GM18511 (cell line): ENCODE measurements at regions not wholly inside any gene's neighbourhood (a gene's known extent, or its start where the extent isn't known, plus 50 kb on each side); places are given as distances from the start of the nearest gene placed in this dataset.

ENCODE experiments used
- ATAC-seq: cut with Tn5 transposase; IDR thresholded peaks from one replicate; pipeline ENCODE4 v1.9.1; 2021; ENCODE audit warnings: mild to moderate bottlenecking, moderate library complexity; ENCODE audit not compliant: unreplicated experiment

DNA sequence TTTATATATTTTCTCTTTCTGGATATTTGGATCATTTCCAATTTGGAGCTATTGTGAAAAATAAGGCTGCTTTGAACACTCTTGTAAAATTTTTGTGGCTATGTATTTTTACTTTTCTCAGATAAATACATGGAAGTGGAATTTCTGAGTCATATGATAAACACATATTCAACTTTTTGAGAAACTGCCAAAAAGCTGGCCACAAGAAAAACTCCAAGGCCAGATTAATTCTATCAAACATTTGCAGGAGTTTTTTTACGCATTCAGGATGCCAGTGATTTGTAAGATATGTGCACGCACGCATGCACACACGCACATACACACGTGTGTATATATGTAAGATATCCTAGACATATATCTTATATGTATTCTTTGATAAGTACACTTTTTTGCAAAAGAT is 477.5 kb upstream of the SPHKAP start:
- ATAC-seq: no peak

GRCh38 chr2:228657807-228658402 is 476.4 kb upstream of the SPHKAP start:
- ATAC-seq: no peak

DNA sequence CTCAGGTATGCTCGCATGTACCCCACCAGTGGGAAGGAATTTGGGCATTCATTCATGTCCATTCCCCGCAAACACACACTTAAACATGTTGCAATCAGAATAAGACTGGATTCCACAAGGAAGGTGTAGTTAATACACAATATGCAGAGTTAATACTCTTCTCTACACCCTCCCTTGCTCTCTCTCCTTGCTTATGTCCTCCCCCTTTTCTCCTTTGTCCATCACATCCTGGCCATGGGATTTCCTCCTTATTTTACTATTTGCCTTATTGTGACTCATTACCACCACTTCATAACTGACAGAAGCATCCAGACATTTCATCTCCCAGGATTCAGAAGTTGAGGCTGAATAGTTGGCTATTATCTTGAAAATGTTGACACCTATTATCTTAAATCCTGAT is 473.8 kb upstream of the SPHKAP start:
- ATAC-seq: no peak

- no peak for ATAC-seq
Observed at GRCh38 chr2:228654707-228655106, 473.2 kb upstream of the SPHKAP start.

DNA sequence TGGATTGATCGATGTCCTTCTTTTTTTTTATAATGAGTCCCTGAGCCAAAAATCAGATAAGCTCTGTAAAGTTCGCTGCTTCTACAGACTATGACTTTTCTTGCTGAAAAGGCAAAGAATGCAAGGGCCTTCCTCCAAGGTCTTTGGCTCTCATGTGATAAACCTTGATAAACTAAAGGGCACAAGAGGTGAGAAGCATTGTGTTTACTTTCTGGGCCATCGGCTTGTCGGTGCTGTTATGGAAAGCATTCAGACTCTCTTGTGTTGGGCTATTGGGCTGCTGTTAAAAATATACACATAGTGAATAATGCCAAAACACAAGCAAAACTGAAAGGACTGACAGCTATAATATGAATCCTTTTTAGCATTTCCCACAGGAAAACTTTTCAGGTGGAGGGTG is 472.4 kb upstream of the SPHKAP start:
- ATAC-seq: no peak

- ATAC-seq: no peak
Observed at GRCh38 chr2:228652366-228652765, 470.9 kb upstream of the SPHKAP start.

DNA sequence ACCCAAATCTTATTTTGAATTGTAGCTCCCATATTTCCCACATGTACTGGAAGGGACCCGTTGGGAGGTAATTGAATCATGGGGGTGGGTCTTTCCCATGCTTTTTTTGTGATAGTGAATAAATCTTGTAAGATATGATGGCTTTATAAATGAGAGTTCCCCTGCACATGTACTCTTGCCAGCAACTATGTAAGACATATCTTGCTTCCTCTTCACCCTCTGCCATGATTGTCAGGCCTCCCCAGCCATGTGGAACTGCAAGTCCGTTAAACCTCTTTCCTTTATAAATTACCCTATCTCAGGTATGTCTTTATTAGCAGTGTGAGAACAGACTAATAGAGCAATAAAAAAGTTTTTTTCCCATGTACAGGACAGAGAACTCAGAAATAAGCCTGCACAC is 468.4 kb upstream of the SPHKAP start:
- no peak for ATAC-seq

- ATAC-seq: no peak
Observed at GRCh38 chr2:228649447-228649846, 468.0 kb upstream of the SPHKAP start.

DNA sequence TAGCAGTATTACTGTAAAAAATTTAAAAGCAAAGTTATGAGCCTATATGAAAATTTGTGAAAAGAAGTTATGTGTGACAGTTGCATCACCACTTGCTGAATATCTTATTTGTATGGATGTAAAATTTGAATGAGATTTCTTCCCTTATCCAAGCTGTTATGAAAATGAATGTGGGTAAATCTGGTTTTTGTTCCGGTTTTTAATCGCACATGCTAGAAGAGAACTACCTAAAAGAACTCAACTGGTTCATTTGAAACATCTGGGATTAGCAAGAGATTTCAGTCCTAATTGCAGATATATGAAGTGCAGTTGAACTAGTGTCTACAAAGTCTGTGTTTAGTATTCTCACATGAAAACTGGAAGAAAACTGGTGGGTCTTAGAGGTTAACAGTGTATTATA is 467.1 kb upstream of the SPHKAP start:
- no peak for ATAC-seq

DNA sequence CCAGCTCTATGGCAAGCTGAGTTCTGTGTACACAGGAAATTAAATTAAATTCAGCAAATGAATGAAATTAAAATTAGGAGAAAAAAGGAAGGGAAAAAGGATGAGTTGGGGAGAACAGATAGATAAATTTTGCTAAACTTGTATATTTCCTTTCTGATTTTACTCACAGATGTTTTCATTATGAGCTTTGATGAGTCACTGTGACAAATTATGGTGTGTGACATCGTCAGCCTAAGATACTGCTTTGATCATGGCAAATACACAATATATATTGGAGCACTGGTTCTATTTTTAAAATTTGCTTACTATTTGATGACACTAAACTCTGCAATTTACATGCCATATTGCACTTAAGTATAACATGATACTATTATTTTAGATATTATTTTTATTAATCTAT is 464.6 kb upstream of the SPHKAP start:
- ATAC-seq: no peak

- ATAC-seq: no peak
Observed at GRCh38 chr2:228644199-228644598, 462.7 kb upstream of the SPHKAP start.

DNA sequence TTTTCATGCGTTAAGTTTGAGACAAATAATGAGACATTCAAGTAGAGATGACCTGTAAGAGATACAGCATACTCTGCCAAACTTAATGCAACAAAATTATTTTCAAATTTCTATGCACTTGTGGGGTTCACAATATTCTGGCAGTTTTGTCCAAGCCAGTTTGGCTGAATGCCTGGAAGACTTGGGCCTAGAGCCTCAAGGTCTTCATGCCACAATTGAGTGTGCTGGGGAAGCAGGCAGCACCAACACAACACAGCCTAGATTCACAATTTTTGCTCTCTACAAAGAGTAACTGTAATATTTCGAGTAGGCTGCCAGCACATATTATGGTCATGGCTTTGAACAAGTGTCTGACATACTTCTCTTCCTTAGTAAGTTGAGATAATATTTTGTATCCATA is 461.4 kb upstream of the SPHKAP start:
- ATAC-seq: no peak

DNA sequence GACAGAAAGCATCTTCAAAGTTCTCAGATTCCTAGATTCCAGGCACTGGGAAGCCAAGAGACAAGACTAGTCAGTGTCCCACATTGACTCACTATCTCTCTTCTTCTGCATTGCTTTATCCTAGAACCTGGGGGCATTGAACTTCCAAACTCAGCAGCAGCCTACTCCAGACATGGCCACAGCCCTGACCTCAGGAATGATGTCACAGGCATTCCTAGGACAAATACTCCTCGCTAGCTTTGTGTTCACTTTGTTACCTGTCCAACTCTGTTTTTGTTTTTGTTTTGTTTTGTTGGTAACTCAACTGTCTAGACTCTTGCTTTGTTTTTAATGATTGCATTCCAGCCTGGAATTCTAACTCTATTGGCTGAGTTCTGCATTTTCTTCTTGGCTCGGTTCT is 449.3 kb upstream of the SPHKAP start:
- no peak for ATAC-seq

DNA sequence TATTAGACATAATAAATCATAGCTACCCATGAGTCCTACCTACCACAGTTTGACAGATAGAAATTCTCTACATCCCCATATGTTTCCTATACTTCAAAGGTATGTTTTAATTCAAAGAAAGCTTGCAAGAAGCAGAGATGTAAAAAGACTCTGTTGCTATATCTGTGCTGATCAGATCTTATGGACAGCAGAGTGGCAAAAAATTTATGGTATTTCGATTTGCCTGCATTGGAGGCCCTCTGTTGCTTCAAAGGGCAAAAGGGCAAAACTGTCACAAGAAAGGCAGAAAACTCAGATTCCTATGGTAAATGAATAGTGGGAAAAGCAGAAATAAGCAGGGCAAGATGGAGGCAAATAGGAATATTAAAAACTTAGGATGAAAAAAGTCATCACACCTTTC is 447.8 kb upstream of the SPHKAP start:
- no peak for ATAC-seq

- ATAC-seq: no peak
Observed at GRCh38 chr2:228628682-228629081, 447.2 kb upstream of the SPHKAP start.

GRCh38 chr2:228627510-228627909 is 446.0 kb upstream of the SPHKAP start:
- ATAC-seq: no peak

- no peak for ATAC-seq
Observed at GRCh38 chr2:228625481-228625880, 444.0 kb upstream of the SPHKAP start.

- no peak for ATAC-seq
Observed at GRCh38 chr2:228624733-228625132, 443.2 kb upstream of the SPHKAP start.

GRCh38 chr2:228615496-228615895 is 434.0 kb upstream of the SPHKAP start:
- ATAC-seq: no peak

- ATAC-seq: no peak
Observed at GRCh38 chr2:228614741-228615140, 433.3 kb upstream of the SPHKAP start.

DNA sequence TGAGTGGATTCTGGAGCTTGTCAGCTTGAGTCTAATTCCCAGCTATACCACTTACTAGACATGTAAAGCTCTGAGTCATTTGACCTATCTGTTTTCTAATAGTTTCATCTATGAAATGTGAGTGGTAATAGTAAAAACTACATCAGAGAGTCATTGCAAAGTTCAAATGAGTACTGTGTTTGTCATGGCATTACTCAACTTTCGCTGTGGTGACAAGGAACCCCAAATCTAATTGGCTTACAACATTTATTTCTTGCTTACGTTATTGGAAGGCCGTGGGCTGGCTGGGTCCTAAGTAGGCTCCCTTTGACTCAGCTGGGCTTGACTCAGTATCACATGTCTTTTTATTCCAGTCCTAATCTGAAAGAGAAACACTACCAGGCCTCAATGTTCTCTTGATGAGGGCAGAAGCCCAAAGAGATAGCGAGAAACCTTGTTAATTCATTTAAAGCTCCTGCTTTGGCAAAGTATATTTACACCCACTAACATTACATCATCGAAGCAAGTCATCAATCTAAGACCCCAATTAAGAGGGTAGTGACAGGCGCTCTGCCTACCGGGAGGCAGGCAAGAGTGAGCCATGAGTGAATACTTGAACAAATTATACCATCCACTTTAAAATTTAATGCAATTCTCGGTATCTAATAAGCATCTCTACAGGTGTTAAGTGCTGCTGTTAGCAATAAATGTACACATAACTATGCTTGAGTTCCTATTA is 431.8 kb upstream of the SPHKAP start:
- ATAC-seq: no peak

DNA sequence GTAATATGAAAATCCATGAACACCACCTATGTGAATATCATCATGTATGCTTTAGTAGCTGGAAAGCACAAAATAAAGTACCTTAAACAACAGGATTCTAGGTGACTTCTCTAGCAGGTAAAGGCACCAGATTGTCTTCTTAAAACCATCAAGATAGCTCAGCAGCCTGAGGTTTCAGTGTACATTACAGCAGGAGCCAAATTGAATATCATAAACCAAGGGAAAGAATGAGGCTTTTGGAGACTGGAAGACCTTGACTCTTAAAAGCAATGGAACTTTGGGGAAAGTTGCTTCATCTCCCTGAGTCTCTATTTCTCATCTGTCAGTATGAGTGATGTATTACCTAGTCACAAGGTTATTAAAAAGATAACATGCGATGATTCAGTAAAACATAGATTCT is 429.7 kb upstream of the SPHKAP start:
- ATAC-seq: no peak

GRCh38 chr2:228602288-228602687 is 420.8 kb upstream of the SPHKAP start:
- ATAC-seq: no peak
